NT2/D1 (cell line): ENCODE measurements at regions not wholly inside any gene's neighbourhood (a gene's known extent, or its start where the extent isn't known, plus 50 kb on each side); places are given as distances from the start of the nearest gene placed in this dataset.

Source experiments
- DNase-seq: peaks from one replicate; pipeline ENCODE4 v3.0.0-alpha.2; 2011; ENCODE audit warnings: low read depth, low spot score
- H3K27me3 ChIP-seq: 2 replicates; pipeline ENCODE4 v1.6.0; 2011; ENCODE audit warnings: mild to moderate bottlenecking; ENCODE audit not compliant: insufficient read length, insufficient read depth
- H3K36me3 ChIP-seq: 2 replicates; pipeline ENCODE4 v1.6.1; 2011; ENCODE audit warnings: mild to moderate bottlenecking, low read length, mixed read lengths; ENCODE audit not compliant: insufficient read depth, insufficient read length
- H3K4me1 ChIP-seq: 2 replicates; pipeline ENCODE4 v1.5.1; 2011; ENCODE audit not compliant: insufficient read depth, insufficient read length
- H3K4me3 ChIP-seq: 2 replicates; pipeline ENCODE4 v1.5.1; 2011; ENCODE audit warnings: low read depth; ENCODE audit not compliant: insufficient read length
- H3K9ac ChIP-seq: 2 replicates; pipeline ENCODE4 v1.6.0; 2011; ENCODE audit warnings: low read depth; ENCODE audit not compliant: insufficient read length
- H3K9me3 ChIP-seq: 2 replicates; pipeline ENCODE4 v1.5.1; 2011; ENCODE audit warnings: mild to moderate bottlenecking, low read length; ENCODE audit not compliant: insufficient read depth
- SUZ12 ChIP-seq: IDR thresholded peaks from 2 replicates; pipeline ENCODE4 v1.6.1; 2011; ENCODE audit not compliant: insufficient read length, insufficient read depth; ENCODE audit errors: extremely low read depth
- YY1 ChIP-seq: IDR thresholded peaks from 2 replicates; pipeline ENCODE4 v1.6.1; 2011; ENCODE audit not compliant: insufficient read length, insufficient read depth
- ZNF274 ChIP-seq: IDR thresholded peaks from 2 replicates; pipeline ENCODE4 v1.6.1; 2011; ENCODE audit warnings: mild to moderate bottlenecking, low read depth, low read length

DNA sequence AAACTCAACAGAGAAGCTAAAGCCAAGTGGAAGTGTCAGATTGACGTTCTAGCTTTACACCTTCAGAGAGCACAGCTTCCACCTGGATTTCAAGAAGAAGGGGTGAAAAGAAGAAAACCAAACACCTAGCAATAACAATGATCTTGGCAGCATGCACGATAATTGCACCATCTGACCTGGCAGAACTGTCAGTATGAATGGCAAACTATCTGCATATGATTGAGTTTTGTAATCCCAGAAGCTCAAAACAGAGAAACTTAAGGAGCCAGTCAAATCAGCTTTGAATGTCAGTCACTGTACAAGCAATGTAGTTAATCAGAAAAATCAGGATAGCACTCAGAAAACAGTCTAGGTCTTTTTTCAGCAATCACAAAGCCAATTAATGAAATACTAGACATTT, 427.1 kb downstream of the ZFHX3 start:
- DNase-seq = no peak
- Histone ChIP-seq H3K9ac (no peak overlapping the region), H3K36me3 (no peaks in the 10 kb centered on the region), H3K4me1 (no peaks in the 10 kb centered on the region), H3K9me3 (0 out of 2 replicates have a peak, but pooled peaks cover 6% of the 10 kb centered on the region), H3K4me3 (no peak overlapping the region), H3K27me3 (no peaks in the 10 kb centered on the region)
- TF ChIP-seq SUZ12 (no peak), YY1 (no peak), ZNF274 (no peak)

DNA sequence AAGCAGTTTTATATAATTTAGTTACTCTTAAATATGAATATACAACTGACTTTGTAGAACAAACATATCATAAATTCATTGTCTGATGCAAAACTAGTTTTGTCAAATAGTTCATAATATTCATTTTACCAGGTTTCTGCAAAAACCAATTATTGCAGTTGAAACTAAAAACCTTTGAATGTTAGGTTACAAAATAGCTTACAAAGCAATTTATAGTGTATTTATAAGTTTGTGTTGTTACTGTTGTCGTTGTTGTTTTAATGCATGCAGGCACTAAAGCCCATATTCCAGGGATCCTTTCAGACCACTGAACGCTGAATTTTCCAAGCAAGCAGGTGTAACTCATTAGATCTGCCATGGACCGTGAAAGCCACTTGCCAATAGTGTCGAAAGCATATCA, 427.6 kb downstream of the ZFHX3 start:
- H3K4me1 ChIP-seq = no peaks in the 10 kb centered on the region
- no peak for DNase-seq
- no peaks in the 10 kb centered on the region for H3K36me3 ChIP-seq
- H3K27me3 ChIP-seq = no peaks in the 10 kb centered on the region
- TF ChIP-seq SUZ12 (no peak), YY1 (no peak)
- H3K4me3 ChIP-seq = no peak overlapping the region
- H3K9me3 ChIP-seq = 0 out of 2 replicates have a peak, but pooled peaks cover 7% of the 10 kb centered on the region
- H3K9ac ChIP-seq = no peak overlapping the region

DNA sequence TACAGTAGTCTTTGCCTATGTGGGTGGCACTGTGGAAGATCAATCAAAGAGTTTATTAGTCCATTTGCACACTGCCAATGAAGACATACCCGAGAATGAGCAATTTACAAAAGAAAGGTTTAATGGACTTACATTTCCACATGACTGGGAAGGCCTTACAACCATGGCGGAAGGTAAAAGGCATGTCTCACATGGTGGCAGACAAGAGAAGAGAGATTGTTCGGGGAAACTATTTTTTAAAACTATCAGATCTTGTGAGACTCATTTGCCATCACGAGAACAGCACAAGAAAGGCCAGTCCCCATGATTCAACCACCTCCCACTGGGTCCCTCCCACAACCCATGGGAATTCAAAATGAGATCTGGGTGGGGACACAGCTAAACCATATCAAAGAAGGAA, 432.1 kb downstream of the ZFHX3 start:
- Histone ChIP-seq H3K9me3 (0 out of 2 replicates have a peak, but pooled peaks cover 7% of the 10 kb centered on the region), H3K9ac (no peak overlapping the region), H3K27me3 (no peaks in the 10 kb centered on the region), H3K4me1 (no peaks in the 10 kb centered on the region), H3K36me3 (no peaks in the 10 kb centered on the region), H3K4me3 (no peak overlapping the region)
- TF ChIP-seq ZNF274 = no peak
- no peak for TF ChIP-seq YY1
- no peak for TF ChIP-seq SUZ12
- DNase-seq = no peak

DNA sequence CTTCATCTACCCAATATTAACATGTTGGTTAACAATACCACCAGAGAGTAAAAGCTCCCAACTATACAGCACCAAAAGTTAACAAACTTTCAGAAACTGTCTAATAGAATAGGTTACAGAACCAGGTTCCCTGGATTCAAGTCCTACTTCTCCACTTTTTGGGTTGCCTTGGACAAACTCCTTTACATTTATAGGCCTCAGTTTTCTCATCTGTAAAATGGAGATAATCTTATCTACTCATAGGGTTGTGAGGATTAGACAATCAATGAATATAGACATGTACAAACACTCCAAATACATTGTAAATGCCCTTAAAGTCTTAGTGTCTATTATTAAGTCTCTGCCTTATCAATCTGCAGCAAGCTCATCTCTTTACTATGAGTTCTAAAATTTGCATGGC, 435.2 kb downstream of the ZFHX3 start:
- no peak for DNase-seq
- no peaks in the 10 kb centered on the region for H3K4me1 ChIP-seq
- H3K9ac ChIP-seq = no peak overlapping the region
- H3K4me3 ChIP-seq = no peak overlapping the region
- 0 out of 2 replicates have a peak, but pooled peaks cover 7% of the 10 kb centered on the region for H3K9me3 ChIP-seq
- H3K36me3 ChIP-seq = no peaks in the 10 kb centered on the region
- no peaks in the 10 kb centered on the region for H3K27me3 ChIP-seq
- TF ChIP-seq YY1 (no peak), SUZ12 (no peak), ZNF274 (no peak)

DNA sequence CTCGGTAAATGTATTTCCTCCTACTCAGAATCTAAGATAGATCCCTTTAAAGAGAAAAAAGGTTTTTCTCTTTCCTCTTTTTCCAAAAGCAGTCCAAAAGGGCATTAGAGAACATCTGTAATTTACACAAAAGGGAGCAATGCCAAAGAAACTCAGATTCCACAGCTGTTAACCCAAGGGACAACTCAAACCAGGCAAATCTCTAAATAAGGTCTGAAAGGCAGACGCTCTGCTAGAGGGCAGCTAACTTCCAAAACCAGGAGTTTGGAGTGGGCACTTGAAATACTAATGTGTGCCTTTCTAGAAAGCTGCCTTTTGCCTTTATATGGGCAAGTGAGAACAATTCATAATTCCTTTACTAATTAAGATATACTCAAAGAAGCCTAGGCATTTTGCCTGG, 435.7 kb downstream of the ZFHX3 start:
- DNase-seq = no peak
- H3K4me3 ChIP-seq = no peak overlapping the region
- no peaks in the 10 kb centered on the region for H3K36me3 ChIP-seq
- H3K9ac ChIP-seq = no peak overlapping the region
- TF ChIP-seq SUZ12 (no peak), YY1 (no peak), ZNF274 (no peak)
- 0 out of 2 replicates have a peak, but pooled peaks cover 7% of the 10 kb centered on the region for H3K9me3 ChIP-seq
- no peaks in the 10 kb centered on the region for H3K4me1 ChIP-seq
- no peaks in the 10 kb centered on the region for H3K27me3 ChIP-seq

DNA sequence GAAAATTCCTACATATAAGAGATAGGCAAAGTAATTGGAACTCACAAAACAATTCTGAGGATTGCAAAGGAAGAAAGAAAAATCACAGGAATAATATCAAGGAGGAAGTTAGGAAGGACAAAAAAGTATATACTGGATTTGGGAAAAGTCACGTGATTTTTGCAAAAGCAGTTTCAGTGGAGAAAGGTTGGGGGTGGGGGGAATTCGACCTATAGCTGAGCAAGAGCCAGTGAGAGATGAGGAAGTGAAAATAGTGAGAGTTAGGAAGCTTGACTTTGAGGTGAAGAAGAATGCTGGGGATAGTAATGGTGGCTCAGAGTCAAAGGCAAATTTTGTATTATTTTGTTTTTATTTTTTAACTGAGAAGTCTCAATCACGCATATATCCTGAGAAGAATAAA, 438.0 kb upstream of the PMFBP1 start:
- H3K4me1 ChIP-seq = no peaks in the 10 kb centered on the region
- no peak overlapping the region for H3K9ac ChIP-seq
- H3K27me3 ChIP-seq = no peaks in the 10 kb centered on the region
- no peak for DNase-seq
- no peak overlapping the region for H3K4me3 ChIP-seq
- H3K9me3 ChIP-seq = no peaks in the 10 kb centered on the region
- TF ChIP-seq ZNF274 (no peak), SUZ12 (no peak), YY1 (no peak)
- H3K36me3 ChIP-seq = no peaks in the 10 kb centered on the region

DNA sequence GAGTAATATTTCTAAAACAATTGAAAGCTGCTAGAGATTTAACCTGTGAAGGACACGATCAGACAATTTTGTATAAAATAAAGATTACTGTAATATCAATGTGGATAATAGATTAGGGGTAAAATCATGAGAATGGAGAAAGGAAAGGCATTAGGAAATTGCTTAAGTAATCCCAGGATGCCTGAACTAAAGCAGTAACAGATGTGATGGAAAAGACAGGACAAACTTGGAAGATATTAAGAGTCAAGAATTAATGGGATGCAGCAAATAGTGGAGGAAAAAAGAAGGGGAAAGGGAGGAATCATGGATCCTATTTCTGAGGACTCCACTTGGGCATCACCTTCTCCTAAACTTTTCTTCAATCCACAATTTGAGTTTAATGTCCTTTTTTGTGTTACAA, 437.1 kb upstream of the PMFBP1 start:
- peaks cover under 1% of the 10 kb centered on the region for H3K4me1 ChIP-seq
- TF ChIP-seq SUZ12 (no peak), YY1 (no peak), ZNF274 (no peak)

DNA sequence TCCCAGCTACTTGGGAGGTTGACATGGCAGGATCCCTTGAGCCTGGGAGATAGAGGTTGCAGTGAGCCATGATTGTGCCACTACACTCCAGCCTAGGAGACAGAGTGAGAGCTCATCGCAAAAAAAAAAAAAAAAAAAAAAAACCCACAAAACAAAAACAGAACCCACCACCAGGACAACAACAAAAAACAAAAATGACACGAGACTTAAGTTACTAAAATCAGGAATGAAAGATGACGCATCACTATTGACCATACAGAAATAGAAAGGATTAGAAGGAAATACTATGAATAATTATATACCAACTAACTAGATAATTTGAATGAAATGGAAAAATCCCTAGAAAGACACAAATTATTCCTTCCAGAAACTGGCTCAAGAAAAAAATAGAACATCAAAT, 432.4 kb upstream of the PMFBP1 start:
- no peaks in the 10 kb centered on the region for H3K9me3 ChIP-seq
- DNase-seq = no peak
- H3K4me3 ChIP-seq = no peak overlapping the region
- no peak overlapping the region for H3K9ac ChIP-seq
- H3K4me1 ChIP-seq = peaks cover 2% of the 10 kb centered on the region
- no peak for TF ChIP-seq SUZ12
- TF ChIP-seq ZNF274 = no peak
- no peak for TF ChIP-seq YY1
- H3K36me3 ChIP-seq = no peaks in the 10 kb centered on the region
- no peaks in the 10 kb centered on the region for H3K27me3 ChIP-seq

More for the DNA sequence above, 437.1 kb upstream of the PMFBP1 start:
- DNase-seq = no peak
- H3K27me3 ChIP-seq = no peaks in the 10 kb centered on the region
- H3K36me3 ChIP-seq = no peaks in the 10 kb centered on the region
- H3K4me3 ChIP-seq = no peak overlapping the region
- no peaks in the 10 kb centered on the region for H3K9me3 ChIP-seq
- H3K9ac ChIP-seq = no peak overlapping the region
